Gastroesophageal sphincter (tissue), 4 donors: ENCODE measurements at regions not wholly inside any gene's neighbourhood (a gene's known extent, or its start where the extent isn't known, plus 50 kb on each side); places are given as distances from the start of the nearest gene placed in this dataset.

Source experiments
- ATAC-seq: fragments of 150-250 bp; one replicate; pipeline ENCODE4 v1.9.1; 2016; ENCODE audit warnings: mild to moderate bottlenecking, moderate library complexity
- H3K27ac ChIP-seq, 4 donors: fragments of 200-600 bp; sonication (generic) in 3 of 4; 1 replicate in 3 of 4; 2 replicates in 1 of 4; pipeline ENCODE4 v1.5.1; 2016 to 2019
- H3K27me3 ChIP-seq: fragments of 200-600 bp; sonication (generic); one replicate; pipeline ENCODE4 v1.5.1; 2019
- H3K36me3 ChIP-seq, 2 donors: fragments of 200-600 bp; sonication (generic); one replicate each; pipeline ENCODE4 v1.5.1; 2019; ENCODE audit warnings: control low read depth in 1 of 2
- H3K4me1 ChIP-seq, 3 donors: fragments of 200-600 bp; sonication (generic); 1 replicate in 2 of 3; 2 replicates in 1 of 3; pipeline ENCODE4 v1.5.1; 2016 to 2019; ENCODE audit warnings: control low read depth in 2 of 3
- H3K4me3 ChIP-seq, 2 donors: fragments of 200-600 bp; sonication (generic); one replicate each; pipeline ENCODE4 v1.5.1; 2019; ENCODE audit warnings: mild to moderate bottlenecking in 1 of 2, moderate library complexity in 1 of 2
- H3K9me3 ChIP-seq, 3 donors: fragments of 200-600 bp; sonication (generic); one replicate each; pipeline ENCODE4 v1.5.1; 2017 to 2019; ENCODE audit warnings: control low read depth in 2 of 3
- EP300 ChIP-seq: sonication (generic); formaldehyde crosslinking; IDR thresholded peaks from one replicate; pipeline ENCODE4 v1.6.1; 2017; ENCODE audit warnings: antibody characterized with exemption, mild to moderate bottlenecking
- POLR2A ChIP-seq, 2 donors: fragments of 450-650 bp; IDR thresholded peaks; one replicate each; pipeline ENCODE4 v1.6.1; 2017; ENCODE audit warnings: antibody characterized with exemption in 2 of 2, mild to moderate bottlenecking in 2 of 2, moderate library complexity in 1 of 2
- POLR2AphosphoS5 ChIP-seq: sonication (generic); formaldehyde crosslinking; IDR thresholded peaks from one replicate; pipeline ENCODE4 v1.6.1; 2017; ENCODE audit warnings: antibody characterized with exemption
- WGBS, 2 donors: methylation state at CpG; one replicate each; pipeline ENCODE4 v1.1.5; 2018; ENCODE audit warnings: low coverage in 1 of 2; 5-methylcytosine and 5-hydroxymethylcytosine counted together
- TF ChIP-seq, protein P1 (sequence below), 4 experiments: fragments of 200-600 bp in 2 of 4; fragments of 450-650 bp in 2 of 4; sonication (generic) in 1 of 4; IDR thresholded peaks; one replicate each; pipeline ENCODE4 v1.5.1; 2017 to 2019; ENCODE audit warnings: antibody characterized with exemption in 4 of 4, mild to moderate bottlenecking in 2 of 4, moderate library complexity in 2 of 4

GRCh38 chr4:103996637-103997036 lies 276.9 kb upstream of the TACR3 start:
- ATAC-seq: no peak
- Histone ChIP-seq H3K4me3 (no peak overlapping the region), H3K27ac (no peak overlapping the region), H3K27me3 (no peaks in the 10 kb centered on the region), H3K9me3 (peaks cover 0 to 12% (median 0%) of the 10 kb centered on the region in 3 donors), H3K4me1 (peaks cover 0 to 8% (median 0%) of the 10 kb centered on the region in 3 donors), H3K36me3 (no peaks in the 10 kb centered on the region)
- TF ChIP-seq POLR2A (IDR thresholded peaks at IDR 0.05) (no peak), EP300 (no peak), POLR2AphosphoS5 (no peak)
- TF ChIP-seq, protein P1, sequence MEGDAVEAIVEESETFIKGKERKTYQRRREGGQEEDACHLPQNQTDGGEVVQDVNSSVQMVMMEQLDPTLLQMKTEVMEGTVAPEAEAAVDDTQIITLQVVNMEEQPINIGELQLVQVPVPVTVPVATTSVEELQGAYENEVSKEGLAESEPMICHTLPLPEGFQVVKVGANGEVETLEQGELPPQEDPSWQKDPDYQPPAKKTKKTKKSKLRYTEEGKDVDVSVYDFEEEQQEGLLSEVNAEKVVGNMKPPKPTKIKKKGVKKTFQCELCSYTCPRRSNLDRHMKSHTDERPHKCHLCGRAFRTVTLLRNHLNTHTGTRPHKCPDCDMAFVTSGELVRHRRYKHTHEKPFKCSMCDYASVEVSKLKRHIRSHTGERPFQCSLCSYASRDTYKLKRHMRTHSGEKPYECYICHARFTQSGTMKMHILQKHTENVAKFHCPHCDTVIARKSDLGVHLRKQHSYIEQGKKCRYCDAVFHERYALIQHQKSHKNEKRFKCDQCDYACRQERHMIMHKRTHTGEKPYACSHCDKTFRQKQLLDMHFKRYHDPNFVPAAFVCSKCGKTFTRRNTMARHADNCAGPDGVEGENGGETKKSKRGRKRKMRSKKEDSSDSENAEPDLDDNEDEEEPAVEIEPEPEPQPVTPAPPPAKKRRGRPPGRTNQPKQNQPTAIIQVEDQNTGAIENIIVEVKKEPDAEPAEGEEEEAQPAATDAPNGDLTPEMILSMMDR (IDR thresholded peaks at IDR 0.05): no peak
- WGBS, 2 donors: 11 to 26% methylated on average over 2 of the region's 2 CpGs

DNA sequence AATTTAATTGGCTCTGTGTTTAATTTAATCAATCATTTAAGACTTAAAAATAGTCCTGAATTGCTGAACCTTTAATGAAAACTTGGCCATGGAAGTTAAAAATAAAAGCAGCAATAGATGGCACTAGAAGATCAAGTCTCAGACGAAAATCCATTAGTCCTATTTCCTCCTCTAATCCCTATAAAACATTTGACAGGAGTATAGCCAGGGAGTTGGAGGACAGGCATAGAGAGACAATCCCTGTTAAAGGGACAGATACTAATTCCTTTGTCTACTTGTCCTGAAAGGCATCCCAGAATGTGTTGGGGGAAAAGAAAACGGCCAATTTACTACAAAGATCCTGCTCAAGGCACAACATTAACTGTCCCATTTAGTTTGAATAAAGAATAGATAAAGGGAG lies 276.3 kb upstream of the TACR3 start:
- H3K4me1 ChIP-seq: peaks cover 0 to 8% (median 0%) of the 10 kb centered on the region in 3 donors
- no peaks in the 10 kb centered on the region for H3K36me3 ChIP-seq
- WGBS, 2 donors: 10 to 19% methylated on average over 2 of the region's 2 CpGs
- H3K4me3 ChIP-seq: no peak overlapping the region
- H3K9me3 ChIP-seq: peaks cover 0 to 13% (median 0%) of the 10 kb centered on the region in 3 donors
- no peak overlapping the region for H3K27ac ChIP-seq
- no peak for ATAC-seq
- no peaks in the 10 kb centered on the region for H3K27me3 ChIP-seq
- TF ChIP-seq EP300 (no peak), POLR2A (IDR thresholded peaks at IDR 0.05) (no peak), POLR2AphosphoS5 (no peak)
- TF ChIP-seq, protein P1 (IDR thresholded peaks at IDR 0.05): no peak

DNA sequence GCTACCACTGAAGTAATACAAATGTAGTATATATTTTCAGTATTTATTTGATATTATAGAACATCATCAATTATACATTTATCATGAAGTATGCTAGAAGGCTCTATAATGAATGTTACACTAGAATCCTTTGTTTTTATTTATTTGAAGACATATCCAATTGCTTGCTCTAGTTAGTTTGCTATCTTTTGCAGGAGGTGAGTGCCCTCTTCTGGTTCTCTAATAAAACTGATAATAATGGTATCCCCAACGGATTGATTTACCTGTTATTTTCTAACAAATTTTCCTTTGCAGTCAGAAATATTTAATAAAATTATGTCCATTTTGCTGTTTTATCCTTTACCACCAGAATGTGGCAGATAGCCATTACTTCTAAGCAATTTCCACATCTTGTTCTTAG lies 274.3 kb upstream of the TACR3 start:
- no peak overlapping the region for H3K4me3 ChIP-seq
- no peak for TF ChIP-seq EP300
- TF ChIP-seq, protein P1 (IDR thresholded peaks at IDR 0.05): no peak
- TF ChIP-seq POLR2AphosphoS5: no peak
- TF ChIP-seq POLR2A (IDR thresholded peaks at IDR 0.05): no peak
- no peaks in the 10 kb centered on the region for H3K27me3 ChIP-seq
- H3K9me3 ChIP-seq: peaks cover 0 to 20% (median 0%) of the 10 kb centered on the region in 3 donors
- H3K4me1 ChIP-seq: peaks cover 0 to 8% (median 0%) of the 10 kb centered on the region in 3 donors
- WGBS, 2 donors: 0 to 7% methylated on average over 1 of the region's 1 CpG
- no peak for ATAC-seq
- no peak overlapping the region for H3K27ac ChIP-seq
- H3K36me3 ChIP-seq: no peaks in the 10 kb centered on the region

DNA sequence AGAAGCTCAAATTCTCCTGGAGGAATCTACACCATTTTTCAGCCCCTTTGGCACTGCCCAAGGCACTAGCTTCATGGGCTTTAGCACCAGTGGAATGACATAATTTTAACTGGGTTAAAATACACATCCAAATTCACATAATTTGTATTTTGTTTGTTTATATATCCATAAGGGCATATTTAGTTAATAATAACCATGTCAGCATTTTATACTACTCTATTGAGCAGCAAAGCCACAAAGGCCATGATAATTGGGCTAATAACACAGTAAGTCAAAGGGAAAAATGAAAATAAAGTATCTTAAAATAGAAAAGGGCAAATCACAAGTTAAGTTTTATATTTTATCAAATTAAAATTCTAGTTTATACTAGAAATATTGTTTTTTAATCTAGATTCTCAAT lies 262.7 kb upstream of the TACR3 start:
- no peaks in the 10 kb centered on the region for H3K27me3 ChIP-seq
- no peaks in the 10 kb centered on the region for H3K4me1 ChIP-seq
- no peak overlapping the region for H3K27ac ChIP-seq
- H3K9me3 ChIP-seq: peaks cover 0 to 7% (median 0%) of the 10 kb centered on the region in 3 donors
- ATAC-seq: no peak
- TF ChIP-seq EP300 (no peak), POLR2A (IDR thresholded peaks at IDR 0.05) (no peak), POLR2AphosphoS5 (no peak)
- TF ChIP-seq, protein P1 (IDR thresholded peaks at IDR 0.05): no peak
- H3K36me3 ChIP-seq: no peaks in the 10 kb centered on the region
- no peak overlapping the region for H3K4me3 ChIP-seq

DNA sequence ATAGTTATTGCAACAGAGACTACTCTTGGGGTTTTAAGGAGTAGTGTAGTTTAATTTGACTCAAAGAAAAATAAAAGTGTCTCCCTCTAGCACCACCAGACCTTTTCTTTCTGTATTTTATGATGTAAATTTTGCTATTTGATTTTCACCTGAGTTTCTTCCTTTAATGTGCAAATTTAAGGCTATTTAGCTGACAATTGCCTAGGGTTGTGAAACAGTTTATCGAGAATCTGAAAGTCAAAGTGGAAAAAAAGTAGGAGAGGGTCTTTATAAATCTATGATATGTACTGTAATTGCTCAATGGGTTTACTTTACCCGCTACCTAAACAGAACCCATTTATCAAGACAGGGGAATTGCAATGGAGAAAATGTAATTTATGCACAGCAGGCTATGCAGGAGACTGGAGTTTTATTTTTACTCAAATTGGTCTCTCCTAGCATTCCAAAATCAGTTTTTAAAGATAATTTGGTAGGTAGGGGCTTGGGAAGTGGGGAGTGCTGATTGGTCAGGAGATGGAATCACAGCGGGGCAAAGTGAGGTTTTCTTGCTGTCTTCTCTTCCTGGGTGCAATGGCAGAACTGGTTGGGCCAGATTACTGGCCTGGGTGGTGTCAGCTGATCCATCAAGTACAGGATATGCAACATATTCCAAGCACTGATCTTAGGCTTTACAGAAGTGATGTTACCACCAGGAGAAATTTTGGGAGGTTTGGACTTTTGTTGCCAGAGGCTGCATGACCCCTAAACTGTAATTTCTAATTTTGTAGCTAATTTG lies 228.6 kb upstream of the TACR3 start:
- TF ChIP-seq, protein P1 (IDR thresholded peaks at IDR 0.05): no peak
- TF ChIP-seq EP300 (no peak), POLR2A (IDR thresholded peaks at IDR 0.05) (no peak), POLR2AphosphoS5 (no peak)
- H3K27ac ChIP-seq: no peak overlapping the region
- H3K9me3 ChIP-seq: no peaks in the 10 kb centered on the region
- H3K27me3 ChIP-seq: no peaks in the 10 kb centered on the region
- H3K4me3 ChIP-seq: no peak overlapping the region
- WGBS, 2 donors: 6 to 27% methylated on average over 2 to 3 of the region's 3 CpGs
- no peaks in the 10 kb centered on the region for H3K36me3 ChIP-seq
- no peak for ATAC-seq
- no peaks in the 10 kb centered on the region for H3K4me1 ChIP-seq
